WTC11 (cell line): ENCODE measurements at regions not wholly inside any gene's neighbourhood (a gene's known extent, or its start where the extent isn't known, plus 50 kb on each side); places are given as distances from the start of the nearest gene placed in this dataset.

Source experiments
- IRF2 ChIP-seq: sonication (generic); formaldehyde crosslinking; IDR thresholded peaks from 2 replicates; pipeline ENCODE4 v1.8.0; 2022; ENCODE audit warnings: low read depth, missing genetic modification reagents, borderline replicate concordance
- NR1H2 ChIP-seq: sonication (generic); formaldehyde crosslinking; IDR thresholded peaks from 2 replicates; pipeline ENCODE4 v1.9.0; 2021; ENCODE audit warnings: mild to moderate bottlenecking, moderate library complexity, missing genetic modification reagents
- TEAD4 ChIP-seq: sonication (generic); formaldehyde crosslinking; IDR thresholded peaks from 2 replicates; pipeline ENCODE4 v1.8.0; 2022; ENCODE audit warnings: mild to moderate bottlenecking, missing genetic modification reagents
- ZNF671 ChIP-seq: fragments of 250-450 bp; sonication (Bioruptor Pico); IDR thresholded peaks from 2 replicates; pipeline ENCODE4 v1.8.0; 2021; ENCODE audit warnings: mild to moderate bottlenecking
- TF ChIP-seq, protein P1 (sequence below): fragments of 200-600 bp; IDR thresholded peaks from 2 replicates; pipeline ENCODE4 v1.8.0; 2022; ENCODE audit warnings: antibody characterized with exemption
- TF ChIP-seq, protein P2 (sequence below): sonication (generic); formaldehyde crosslinking; IDR thresholded peaks from 2 replicates; pipeline ENCODE4 v1.8.1; 2022; ENCODE audit warnings: mild to moderate bottlenecking, missing genetic modification reagents, moderate library complexity, borderline replicate concordance
- TF ChIP-seq, protein P3 (sequence below): sonication (generic); formaldehyde crosslinking; IDR thresholded peaks from 2 replicates; pipeline ENCODE4 v1.8.1; 2023; ENCODE audit warnings: mild to moderate bottlenecking, missing genetic modification reagents, moderate library complexity

DNA sequence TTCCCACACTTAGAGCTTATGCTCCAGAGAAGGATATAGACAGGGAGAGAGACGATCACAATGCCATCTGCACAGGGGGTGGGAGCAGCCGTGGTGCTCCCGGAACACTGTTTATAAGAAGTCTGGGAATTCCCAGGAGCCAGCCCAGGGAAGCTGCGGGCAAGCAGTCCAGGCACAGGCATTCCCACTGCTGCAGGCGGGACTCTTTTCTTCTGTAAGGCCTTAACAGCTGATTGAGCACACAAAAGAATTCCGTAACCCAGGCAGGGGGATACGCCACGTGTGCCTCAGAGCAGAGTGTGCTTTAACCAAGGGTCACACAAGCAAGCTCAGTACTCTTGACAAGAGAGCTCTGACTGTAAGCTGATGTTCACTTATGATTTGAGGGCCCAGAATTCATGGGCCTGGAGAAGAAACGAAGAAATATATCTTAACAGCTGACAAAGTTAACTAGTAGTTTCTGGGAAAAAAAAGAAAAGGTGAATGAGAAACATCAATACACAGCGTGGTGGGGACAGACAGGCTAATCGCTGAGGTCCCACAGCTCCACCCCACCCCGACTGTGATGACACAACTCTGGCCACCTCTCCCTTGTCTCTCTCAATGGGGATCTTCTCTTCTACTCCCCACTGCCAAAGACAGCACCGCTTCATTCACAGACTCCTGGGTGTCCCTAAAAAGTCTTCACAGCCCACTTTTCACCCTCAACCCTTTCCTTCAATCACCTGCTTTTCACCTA, 85.9 kb upstream of the SIMC1 start:
- TF ChIP-seq NR1H2 (CRISPR knock-in tag) (no peak), IRF2 (CRISPR knock-in tag) (no peak), ZNF671 (CRISPR knock-in tag) (no peak), TEAD4 (no peak)
- TF ChIP-seq, protein P1, sequence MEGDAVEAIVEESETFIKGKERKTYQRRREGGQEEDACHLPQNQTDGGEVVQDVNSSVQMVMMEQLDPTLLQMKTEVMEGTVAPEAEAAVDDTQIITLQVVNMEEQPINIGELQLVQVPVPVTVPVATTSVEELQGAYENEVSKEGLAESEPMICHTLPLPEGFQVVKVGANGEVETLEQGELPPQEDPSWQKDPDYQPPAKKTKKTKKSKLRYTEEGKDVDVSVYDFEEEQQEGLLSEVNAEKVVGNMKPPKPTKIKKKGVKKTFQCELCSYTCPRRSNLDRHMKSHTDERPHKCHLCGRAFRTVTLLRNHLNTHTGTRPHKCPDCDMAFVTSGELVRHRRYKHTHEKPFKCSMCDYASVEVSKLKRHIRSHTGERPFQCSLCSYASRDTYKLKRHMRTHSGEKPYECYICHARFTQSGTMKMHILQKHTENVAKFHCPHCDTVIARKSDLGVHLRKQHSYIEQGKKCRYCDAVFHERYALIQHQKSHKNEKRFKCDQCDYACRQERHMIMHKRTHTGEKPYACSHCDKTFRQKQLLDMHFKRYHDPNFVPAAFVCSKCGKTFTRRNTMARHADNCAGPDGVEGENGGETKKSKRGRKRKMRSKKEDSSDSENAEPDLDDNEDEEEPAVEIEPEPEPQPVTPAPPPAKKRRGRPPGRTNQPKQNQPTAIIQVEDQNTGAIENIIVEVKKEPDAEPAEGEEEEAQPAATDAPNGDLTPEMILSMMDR: no peak
- TF ChIP-seq, protein P2, sequence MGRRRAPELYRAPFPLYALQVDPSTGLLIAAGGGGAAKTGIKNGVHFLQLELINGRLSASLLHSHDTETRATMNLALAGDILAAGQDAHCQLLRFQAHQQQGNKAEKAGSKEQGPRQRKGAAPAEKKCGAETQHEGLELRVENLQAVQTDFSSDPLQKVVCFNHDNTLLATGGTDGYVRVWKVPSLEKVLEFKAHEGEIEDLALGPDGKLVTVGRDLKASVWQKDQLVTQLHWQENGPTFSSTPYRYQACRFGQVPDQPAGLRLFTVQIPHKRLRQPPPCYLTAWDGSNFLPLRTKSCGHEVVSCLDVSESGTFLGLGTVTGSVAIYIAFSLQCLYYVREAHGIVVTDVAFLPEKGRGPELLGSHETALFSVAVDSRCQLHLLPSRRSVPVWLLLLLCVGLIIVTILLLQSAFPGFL (CRISPR knock-in tag): no peak
- TF ChIP-seq, protein P3, sequence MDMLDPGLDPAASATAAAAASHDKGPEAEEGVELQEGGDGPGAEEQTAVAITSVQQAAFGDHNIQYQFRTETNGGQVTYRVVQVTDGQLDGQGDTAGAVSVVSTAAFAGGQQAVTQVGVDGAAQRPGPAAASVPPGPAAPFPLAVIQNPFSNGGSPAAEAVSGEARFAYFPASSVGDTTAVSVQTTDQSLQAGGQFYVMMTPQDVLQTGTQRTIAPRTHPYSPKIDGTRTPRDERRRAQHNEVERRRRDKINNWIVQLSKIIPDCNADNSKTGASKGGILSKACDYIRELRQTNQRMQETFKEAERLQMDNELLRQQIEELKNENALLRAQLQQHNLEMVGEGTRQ (CRISPR knock-in tag): no peak
